NCI-H69 (cell line): ENCODE measurements at regions not wholly inside any gene's neighbourhood (a gene's known extent, or its start where the extent isn't known, plus 50 kb on each side); places are given as distances from the start of the nearest gene placed in this dataset.

Experiments
- DNase-seq: peaks from one replicate; lab custom pipeline; 2025; lab: John Stamatoyannopoulos, UW

DNA sequence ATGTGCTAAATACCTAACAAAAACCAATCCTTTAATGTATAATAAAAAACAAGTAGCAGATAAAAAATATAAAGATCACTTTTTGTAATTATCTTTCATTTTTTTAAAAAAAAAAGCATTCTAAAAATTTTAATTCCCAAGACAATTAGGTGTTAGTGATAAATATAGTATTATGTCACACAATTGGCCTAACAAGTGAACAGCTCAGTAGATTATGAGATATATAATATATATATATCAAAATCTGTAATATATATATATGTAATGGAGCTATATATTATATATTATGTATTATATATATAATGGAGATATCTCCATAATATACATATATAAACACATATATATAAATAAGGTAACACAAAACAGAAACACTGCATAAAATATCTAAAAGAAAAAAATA lies 1531.1 kb upstream of the MIR17HG start:
- no peak for DNase-seq

DNA sequence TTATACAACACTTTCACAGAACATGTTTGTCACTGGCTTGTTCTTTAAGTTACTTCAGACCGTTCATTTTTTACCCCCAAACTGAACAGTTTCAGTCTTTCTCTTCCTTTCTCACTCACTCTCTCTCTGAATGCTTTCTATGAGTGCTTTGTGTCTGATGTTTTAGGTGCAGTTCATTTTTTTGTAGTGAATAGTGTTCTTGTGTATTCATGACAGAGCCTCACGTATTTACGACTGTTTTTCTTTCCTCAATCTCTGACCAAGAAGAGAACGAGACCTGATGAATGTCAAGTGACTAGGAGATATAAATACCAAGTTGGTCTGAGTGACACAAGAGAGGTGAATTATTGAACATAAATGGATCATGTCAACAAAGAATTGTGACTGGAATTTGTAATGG lies 1525.0 kb upstream of the MIR17HG start:
- DNase-seq = no peak

DNA sequence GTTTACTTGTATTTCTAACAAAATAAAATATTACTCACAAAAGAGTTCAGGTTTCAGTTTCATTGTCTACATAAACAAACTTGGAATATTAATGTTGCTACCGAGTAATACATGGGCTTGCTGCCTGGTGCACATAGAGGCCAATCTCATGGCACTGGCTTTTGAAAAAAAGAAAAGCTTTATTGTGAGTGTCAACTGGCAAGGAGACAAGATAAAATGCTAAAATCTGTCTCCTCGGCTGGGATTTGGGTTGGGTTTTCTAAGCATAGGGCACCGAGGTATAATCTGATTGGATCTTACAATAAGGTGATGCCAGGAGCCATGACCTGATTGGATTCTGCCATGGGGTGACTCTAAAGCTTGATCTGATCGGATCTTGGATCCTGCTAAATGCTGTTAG lies 1519.9 kb upstream of the MIR17HG start:
- no peak for DNase-seq

DNA sequence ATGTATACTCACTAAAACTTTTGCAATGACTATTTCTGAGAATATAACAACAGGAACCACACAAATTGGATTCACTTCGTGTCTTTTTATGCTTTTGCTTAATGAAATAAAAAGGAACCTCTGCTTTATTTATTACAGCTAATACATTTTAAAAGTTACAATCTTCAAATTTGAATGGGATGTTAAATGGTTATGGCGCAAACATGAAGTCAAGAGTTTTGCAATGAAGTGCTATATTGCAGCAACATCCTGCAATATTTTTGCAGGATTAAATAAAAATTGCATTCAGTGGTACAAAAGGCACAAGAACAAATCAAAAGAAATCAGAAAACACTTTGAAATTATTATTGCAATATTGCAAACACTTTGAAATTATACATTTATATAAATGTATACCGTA lies 1519.0 kb upstream of the MIR17HG start:
- DNase-seq = no peak

DNA sequence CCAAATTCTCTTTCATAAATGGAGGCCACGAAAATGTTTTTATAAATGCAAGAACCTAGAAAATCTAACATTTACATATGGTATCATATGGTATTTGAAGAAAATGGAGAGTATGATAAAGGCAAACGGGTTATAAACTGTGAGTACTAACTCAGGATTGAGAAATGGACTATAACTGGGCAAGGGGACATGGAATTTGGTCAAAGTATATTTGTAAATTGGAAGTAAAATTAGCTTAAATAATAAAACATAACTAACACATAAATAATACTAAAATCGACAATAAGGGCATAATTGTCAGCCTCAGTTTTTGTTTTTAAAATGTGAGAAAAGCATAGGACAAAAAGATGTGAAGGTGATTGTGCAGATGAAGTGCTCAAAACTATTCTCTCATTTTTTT lies 1516.3 kb upstream of the MIR17HG start:
- no peak for DNase-seq

DNA sequence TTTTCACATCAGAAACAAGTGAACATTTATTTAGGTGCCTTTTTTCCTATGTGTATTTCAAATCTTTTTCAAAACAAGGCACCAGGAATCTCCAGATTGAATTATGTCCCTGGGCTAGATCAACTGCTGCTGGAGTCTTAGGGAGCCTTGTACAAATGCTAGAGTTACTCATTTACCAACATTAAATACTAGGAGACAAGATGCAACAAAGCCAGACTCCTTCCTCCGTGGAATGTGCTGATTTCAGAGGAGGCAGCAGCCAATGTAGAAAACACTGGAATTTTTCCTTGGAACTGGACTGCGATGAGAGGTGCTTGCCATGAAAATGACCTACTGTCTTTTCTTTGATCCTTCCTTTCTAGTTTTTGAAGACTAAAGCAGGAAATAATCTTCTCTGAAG lies 1514.7 kb upstream of the MIR17HG start:
- DNase-seq = no peak

DNA sequence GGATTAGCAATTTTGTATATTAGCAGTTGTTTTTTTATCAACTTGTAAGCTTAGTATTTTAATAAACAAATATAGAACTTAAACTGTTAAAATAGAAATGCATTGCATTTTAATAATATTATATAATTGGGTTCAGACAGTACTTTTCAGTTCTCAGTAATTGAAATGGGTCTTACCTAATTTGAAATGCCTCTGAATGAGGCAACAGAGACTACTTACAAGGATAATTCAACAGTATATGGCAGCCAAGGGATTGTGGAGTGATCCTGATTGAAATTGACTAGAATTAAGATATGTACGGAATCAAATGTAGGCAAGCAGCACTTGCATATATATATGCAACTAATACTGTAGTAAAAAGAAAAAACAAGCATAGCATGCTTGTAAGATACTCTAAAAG lies 1503.9 kb upstream of the MIR17HG start:
- DNase-seq = no peak

DNA sequence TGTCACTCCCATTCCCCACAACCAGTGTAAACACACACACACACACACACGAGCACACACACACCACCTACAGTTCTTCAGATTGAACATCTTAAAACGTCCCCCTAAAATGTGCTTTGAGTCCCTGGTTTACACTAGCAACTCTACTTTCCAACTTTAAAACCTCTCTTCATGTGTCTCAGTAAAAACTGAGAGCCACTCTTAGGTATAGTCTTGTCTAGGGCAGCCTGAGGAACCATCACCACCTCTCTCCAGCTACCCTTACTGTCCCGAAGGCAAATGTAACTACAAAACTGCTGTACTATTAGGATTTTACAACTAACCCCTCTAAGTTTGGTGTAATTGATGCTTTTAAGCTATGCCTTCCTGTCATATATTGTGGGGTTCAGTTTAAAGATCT lies 1501.6 kb upstream of the MIR17HG start:
- DNase-seq = no peak

DNA sequence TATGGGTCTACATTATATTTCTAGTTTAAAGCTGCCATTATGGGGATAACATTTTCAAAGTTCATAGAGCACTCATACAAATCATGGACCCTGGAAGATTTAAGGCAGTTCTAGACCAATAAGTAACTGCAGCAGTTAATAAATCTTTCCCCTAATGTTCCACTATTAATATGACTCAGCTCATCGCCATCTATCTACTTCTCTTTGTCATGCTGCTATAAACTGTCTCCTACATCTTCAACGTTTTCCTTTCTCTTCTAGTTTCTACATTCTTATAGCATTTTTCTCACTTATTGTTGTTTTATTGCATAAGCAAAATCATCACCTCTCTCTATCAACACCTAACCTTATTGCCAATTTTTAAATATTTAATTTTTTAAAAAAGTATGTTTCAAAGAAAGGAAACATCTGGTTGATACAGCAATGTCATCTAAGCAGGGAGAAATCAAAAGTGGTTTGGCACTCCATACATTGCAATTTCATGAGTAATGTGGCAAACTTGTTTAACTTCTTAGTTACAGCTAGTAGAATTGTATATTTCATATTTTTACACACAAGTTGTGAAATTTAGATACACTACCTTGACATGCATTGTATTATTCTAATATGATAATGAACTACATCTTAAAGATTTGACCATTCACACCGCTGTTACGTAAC lies 1500.4 kb upstream of the MIR17HG start:
- DNase-seq = no peak

DNA sequence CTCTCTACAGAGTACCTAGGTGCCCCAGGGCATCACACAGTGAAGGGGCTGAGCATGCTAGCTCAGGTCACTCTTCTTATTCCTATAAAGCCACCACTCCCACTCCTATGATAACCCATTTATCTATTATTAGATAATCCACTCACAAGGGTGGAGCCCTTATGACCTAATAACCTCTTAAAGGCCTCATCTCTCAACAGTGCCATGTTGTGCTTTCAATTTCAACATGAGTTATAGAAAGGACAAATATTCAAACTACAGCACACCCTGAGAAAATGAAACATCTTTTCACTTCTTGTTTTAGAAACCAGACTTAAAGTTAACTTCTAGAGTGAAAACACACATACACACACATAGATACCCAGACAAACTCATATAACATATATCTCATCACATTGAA lies 1494.9 kb upstream of the MIR17HG start:
- no peak for DNase-seq

DNA sequence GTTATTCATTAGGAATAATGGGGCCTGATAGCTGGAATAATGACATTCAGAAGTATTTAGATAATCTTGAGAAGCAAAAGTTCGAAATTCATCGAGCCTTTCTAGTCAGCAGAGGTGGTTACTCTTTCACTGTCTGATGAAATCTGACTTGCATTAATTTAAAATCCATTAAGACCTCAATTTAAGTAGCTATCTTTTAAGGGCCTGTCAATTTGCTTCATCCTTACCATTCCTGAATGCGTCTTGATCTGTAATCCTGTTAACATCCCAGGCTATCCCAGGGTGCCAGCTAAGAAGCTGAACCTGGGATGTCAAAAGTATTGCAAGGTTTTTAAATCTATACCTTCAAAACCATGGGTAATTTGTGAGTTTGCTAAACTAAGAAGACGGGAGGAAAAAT lies 1491.0 kb upstream of the MIR17HG start:
- no peak for DNase-seq

DNA sequence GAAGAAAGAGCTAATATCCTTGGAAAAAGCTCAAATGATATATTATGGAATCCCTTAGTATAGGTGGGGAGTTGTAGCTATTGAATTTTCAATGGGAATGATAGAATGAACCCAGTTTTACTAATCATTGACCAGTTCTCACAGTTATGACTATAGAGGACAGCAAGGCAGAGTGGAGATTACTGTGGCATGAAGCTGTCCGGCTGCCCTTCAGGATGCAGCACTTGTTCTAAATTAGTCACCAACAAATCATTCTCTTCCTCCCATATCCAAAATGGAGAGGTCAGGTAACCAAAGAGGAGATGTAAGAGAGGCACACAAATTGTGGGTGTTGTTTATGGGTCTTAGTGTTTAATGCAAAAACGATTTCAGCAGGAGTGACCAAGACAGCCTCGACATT lies 1490.0 kb upstream of the MIR17HG start:
- DNase-seq = no peak

DNA sequence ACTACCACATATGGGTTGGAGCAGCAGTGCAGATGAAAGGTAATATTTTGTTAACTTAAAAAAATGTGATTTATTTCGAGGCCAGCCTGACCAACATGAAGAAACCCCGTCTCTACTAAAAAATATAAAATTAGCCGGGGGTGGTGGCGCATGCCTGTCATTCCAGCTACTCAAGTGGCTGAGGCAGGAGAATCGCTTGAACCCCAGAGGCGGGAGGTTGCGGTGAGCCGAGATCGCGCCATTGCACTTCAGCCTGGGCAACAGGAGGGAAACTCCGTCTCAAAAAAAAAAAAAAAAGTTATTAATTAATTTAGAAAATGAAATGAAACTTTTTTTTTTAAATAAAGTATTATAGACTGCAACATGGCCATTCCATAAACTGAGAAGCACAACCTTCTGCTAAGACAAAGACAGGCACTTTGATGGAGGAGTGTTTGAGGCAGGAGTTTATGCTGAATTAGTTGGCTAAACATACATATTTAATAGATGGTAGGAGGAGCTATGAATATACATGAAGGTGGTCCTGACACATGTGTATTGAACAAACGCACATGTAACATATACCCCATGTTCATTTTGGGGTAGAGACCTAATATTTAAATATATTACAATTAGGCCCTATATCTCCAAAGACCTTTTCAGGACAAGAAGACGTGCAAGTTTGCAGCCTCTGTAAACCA lies 1485.3 kb upstream of the MIR17HG start:
- no peak for DNase-seq

DNA sequence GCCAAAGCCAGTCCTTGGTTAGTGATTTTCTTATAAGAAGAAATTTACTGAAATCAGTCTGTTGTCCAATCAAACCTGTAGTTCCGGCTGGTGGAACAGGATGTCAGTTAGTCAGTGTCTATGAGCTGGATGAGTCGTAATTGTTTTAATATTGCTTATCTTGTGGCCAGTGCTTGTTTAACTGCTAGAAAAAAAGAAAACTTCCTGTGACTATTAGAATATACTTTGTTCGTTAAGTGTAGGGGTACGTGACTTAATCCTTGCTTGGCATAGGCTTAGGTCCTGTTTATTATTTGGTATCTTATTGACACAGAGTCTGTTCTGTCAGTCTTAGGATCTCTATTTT lies 1484.8 kb upstream of the MIR17HG start:
- DNase-seq = no peak

DNA sequence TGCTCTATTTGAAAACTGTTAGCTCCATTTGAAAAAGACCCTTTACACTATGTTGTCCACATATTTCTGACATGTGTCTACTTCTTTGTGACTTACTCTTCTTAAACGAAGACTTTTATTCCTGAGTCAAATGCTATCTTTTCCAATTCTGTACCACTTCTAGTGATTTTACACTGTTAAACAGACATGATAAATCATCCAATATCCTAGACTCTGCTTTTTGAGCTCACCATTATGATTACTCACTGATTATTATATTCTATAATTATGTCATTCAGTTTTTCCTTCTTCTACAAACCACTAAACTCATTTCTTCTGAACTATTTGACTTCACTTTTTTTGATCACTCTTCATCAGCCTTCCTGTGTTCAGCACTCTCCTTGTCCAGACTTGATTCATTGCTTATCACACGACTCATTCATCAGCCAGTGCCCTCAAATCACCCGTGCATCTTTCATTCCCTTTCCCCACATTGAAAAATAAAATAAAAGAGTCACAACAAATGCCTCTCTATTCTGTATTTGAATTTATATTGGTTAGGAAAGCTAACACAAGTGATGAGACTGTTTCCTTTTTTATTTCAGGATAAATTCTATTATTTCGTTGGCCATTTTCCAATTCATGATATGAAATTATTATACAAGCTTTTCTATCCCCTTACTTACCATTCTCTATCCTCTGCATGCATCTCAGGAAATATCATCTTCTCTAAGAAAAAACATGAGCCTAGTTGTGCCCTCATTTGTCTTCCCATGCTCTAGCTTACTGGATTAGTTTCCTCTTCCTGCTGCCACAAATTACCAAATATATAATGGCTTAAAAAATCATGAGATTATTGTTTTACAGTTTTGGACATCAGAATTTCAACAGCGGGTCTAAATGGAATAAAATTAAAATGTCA lies 1482.1 kb upstream of the MIR17HG start:
- no peak for DNase-seq

DNA sequence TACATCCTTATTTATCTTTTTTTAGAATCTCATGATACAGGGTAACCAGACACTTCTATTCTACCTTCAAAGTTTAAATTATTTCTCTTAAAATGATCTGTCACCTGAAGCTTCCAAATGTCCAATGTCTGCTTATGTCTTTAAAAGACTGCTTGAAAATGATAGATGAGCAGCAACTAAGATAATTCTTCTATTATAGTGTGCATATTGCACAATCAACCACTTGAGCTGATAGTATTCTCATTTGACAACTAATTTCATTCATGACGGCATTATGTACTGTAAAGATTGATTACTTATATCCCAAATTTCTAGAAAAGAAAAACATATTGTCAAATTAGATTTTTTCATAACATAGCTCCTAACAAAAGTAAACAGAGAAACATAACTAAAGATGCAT lies 1478.2 kb upstream of the MIR17HG start:
- no peak for DNase-seq

DNA sequence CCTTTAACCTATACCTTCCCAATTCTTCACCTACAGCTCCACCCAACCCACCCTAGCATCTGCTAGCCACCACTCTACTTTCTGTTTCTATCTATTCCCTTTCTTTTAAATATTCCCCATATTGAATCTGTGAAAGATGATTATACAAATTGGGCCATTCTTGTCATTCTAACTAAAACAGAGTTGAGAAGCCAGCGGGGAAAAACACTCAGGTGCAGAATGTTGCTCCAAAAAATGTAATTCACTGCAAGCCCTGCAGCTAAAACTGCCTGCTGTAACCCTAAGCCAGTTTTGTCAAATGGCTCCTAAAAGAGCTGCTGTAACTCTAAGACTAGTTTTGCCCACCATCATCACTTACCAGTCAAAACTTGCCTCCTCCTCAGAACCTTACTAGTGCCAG lies 1468.6 kb upstream of the MIR17HG start:
- DNase-seq = no peak

DNA sequence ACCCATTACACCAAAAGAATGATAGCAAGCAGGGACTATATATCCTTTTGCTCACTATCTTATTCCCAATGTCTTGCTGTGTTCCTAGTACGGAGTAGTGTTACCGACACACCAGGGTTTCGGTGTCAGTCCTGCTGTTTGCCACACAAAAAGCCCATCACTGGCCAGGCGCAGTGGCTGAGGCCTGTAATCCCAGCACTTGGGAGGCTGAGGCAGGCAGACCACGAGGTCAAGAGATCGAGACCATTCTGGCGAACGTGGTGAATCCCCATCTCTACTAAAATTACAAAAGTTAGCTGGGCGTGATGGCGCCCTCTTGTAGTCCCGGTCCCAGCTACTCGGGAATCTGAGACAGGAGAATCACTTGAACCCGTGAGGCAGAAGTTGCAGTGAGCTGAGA lies 1467.3 kb upstream of the MIR17HG start:
- no peak for DNase-seq

DNA sequence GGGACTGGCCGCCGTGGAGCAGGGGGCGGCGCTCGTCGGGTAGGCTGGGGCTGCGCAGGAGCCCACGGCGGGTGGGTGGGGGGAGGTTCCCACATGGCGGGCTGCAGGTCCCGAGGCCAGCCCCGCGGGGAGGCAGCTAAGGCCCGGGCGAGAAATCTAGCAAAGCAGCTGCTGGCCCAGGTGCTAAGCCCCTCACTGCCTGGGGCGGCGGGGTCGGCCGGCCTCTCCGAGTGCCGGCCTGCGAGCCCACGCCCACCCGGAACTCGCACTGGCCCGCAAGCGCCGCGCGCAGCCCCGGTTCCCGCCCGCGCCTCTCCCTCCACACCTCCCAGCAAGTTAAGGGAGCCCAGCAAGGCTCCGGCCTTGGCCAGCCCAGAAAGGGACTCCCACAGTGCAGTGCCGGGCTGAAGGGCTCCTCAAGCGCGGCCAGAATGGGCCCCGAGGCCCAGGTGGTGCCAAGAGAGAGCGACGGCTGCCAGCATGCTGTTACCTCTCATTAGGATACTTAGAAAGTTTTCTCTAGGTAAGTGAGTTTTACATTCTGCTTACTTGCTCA lies 1463.5 kb upstream of the MIR17HG start:
- no peak for DNase-seq

DNA sequence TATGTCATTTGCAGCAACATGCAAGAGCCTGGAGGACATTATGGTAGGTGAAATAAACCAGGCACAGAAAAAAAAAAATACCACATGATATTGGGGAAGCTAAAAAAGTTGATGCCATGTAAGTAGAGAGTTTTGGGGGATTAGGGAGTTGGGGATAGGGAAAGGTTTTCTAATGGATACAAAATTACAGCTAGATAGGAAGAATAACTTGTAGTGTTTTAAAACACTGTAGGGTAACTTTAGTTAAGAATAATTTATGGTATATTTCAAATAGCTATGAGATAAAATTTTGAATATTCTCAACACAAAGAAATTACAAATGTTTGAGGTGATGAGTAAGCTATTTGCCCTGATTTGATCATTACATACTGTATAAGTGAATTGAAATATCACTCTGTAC lies 1456.7 kb upstream of the MIR17HG start:
- no peak for DNase-seq

DNA sequence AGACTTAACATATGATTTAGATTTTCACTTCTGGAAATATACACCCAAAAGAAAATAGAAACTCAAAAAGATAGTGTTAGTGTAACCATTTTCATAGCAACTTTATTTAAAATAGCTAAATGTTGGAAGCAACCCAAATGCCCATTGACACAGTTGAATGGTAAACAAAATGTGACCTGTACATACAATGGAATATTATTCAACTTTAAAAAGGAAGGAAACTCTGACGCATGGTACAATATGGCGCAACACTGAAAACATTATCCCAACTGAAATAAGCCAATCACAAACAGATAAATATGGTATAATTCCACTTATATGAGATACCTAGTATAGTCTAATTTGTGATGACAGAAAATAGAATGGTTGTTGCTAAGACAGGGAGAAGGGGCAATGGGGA lies 1456.1 kb upstream of the MIR17HG start:
- no peak for DNase-seq

DNA sequence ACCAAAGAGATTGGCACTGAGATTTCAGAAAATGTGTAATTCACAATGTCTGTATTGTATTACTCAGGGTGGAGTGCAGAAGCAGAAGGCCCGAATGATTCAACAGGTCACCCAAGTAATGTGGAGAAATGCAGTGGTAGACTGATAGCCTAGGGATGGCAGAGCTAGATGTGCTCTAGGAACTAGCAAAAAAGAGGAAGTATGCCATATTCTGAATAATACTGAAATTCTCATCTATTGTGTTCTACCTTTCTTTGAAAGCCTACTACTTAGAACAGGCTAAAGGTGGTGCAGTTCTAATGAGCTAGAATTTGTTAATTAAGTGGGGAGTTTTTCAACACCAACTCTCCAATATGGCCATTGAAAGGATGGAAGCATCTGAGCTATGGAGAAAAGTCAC lies 1449.8 kb upstream of the MIR17HG start:
- no peak for DNase-seq
